ENCODE measurements at regions not wholly inside any gene's neighbourhood (a gene's known extent, or its start where the extent isn't known, plus 50 kb on each side); places are given as distances from the start of the nearest gene placed in this dataset.
"Not testable (repeated sequence)": the region's sequence is repeated elsewhere in the genome, so short reads cannot be mapped to it uniquely, and the experiment has no call there.

- Mint-ChIP-seq H3K36me3 (ENCODE audit: low read depth) (no peaks in the 10 kb centered on the region), H3K4me3 (no peak overlapping the region), H3K27ac (ENCODE audit: unreplicated experiment) (no peak overlapping the region), H3K9me3 (peaks cover 3% of the 10 kb centered on the region), H3K4me1 (no peaks in the 10 kb centered on the region), H3K27me3 (ENCODE audit: low read depth) (no peaks in the 10 kb centered on the region)
- TF ChIP-seq, protein P1, sequence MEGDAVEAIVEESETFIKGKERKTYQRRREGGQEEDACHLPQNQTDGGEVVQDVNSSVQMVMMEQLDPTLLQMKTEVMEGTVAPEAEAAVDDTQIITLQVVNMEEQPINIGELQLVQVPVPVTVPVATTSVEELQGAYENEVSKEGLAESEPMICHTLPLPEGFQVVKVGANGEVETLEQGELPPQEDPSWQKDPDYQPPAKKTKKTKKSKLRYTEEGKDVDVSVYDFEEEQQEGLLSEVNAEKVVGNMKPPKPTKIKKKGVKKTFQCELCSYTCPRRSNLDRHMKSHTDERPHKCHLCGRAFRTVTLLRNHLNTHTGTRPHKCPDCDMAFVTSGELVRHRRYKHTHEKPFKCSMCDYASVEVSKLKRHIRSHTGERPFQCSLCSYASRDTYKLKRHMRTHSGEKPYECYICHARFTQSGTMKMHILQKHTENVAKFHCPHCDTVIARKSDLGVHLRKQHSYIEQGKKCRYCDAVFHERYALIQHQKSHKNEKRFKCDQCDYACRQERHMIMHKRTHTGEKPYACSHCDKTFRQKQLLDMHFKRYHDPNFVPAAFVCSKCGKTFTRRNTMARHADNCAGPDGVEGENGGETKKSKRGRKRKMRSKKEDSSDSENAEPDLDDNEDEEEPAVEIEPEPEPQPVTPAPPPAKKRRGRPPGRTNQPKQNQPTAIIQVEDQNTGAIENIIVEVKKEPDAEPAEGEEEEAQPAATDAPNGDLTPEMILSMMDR (conservative IDR thresholded peaks at IDR 0.05), result no peak
- DNase-seq (ENCODE audit: low read depth, low spot score), result no peak
Measured at GRCh38 chr13:47705185-47705584, 295.9 kb downstream of the SUCLA2 start.

DNA sequence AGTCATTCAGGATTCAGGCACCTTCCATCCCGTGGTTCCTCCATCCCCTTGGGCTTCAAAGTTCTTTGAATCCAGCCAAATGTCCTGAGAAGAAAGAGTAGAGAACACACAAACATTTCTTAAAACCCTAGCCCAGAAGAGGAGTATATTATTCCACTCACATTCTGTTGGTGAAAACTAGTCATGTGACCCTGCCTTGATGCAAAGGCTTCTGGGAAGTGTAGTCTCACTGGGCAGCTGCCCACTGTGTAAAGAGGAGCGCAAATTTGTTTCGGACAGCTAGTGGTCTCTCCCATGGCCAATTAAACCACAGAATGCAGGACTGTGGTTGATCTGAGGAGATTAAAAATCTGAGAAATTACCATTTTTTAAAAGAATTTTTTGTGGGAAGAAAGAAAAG lies 304.4 kb downstream of the SUCLA2 start:
- Mint-ChIP-seq H3K9me3 (peaks cover 3% of the 10 kb centered on the region), H3K4me3 (no peak overlapping the region), H3K27ac (ENCODE audit: unreplicated experiment) (no peak overlapping the region), H3K4me1 (no peaks in the 10 kb centered on the region), H3K36me3 (ENCODE audit: low read depth) (no peaks in the 10 kb centered on the region), H3K27me3 (ENCODE audit: low read depth) (no peaks in the 10 kb centered on the region)
- no peak for DNase-seq (ENCODE audit: low read depth, low spot score)
- TF ChIP-seq, protein P1 (conservative IDR thresholded peaks at IDR 0.05), result no peak

GRCh38 chr13:47687577-47687976 lies 313.5 kb downstream of the SUCLA2 start:
- no peak overlapping the region for H3K27ac Mint-ChIP-seq (ENCODE audit: unreplicated experiment)
- H3K4me1 Mint-ChIP-seq, result no peaks in the 10 kb centered on the region
- TF ChIP-seq, protein P1 (conservative IDR thresholded peaks at IDR 0.05), result no peak
- peaks cover 8% of the 10 kb centered on the region for H3K27me3 Mint-ChIP-seq (ENCODE audit: low read depth)
- peaks cover 3% of the 10 kb centered on the region for H3K9me3 Mint-ChIP-seq
- no peak for DNase-seq (ENCODE audit: low read depth, low spot score)
- H3K36me3 Mint-ChIP-seq (ENCODE audit: low read depth), result no peaks in the 10 kb centered on the region
- H3K4me3 Mint-ChIP-seq, result no peak overlapping the region

DNA sequence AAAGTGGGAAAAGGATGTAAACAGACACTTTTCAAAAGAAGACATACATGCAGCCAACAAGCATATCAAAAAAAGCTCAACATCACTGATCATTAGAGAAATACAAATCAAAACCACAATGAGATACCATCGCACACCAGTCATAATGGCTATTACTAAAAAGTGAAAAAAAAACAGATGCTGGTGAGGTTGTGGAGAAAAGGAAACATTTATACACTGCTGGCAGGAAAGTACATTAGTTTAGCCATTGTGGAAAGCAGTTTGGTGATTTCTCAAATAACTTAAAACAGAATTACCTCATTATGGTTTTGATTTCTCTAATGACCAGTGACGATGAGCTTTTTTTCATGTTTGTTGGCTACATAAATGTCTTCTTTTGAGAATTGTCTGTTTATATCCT lies 315.9 kb downstream of the SUCLA2 start:
- H3K9me3 Mint-ChIP-seq; H3K27me3 Mint-ChIP-seq (ENCODE audit: low read depth); H3K4me1 Mint-ChIP-seq; H3K27ac Mint-ChIP-seq (ENCODE audit: unreplicated experiment); H3K36me3 Mint-ChIP-seq (ENCODE audit: low read depth); DNase-seq (ENCODE audit: low read depth, low spot score); H3K4me3 Mint-ChIP-seq: not testable (repeated sequence)

GRCh38 chr13:47680748-47681147 lies 320.3 kb downstream of the SUCLA2 start:
- H3K27me3 Mint-ChIP-seq (ENCODE audit: low read depth), result peaks cover 2% of the 10 kb centered on the region
- no peaks in the 10 kb centered on the region for H3K4me1 Mint-ChIP-seq
- H3K4me3 Mint-ChIP-seq, result no peak overlapping the region
- TF ChIP-seq, protein P1 (conservative IDR thresholded peaks at IDR 0.05), result no peak
- DNase-seq (ENCODE audit: low read depth, low spot score), result no peak
- no peaks in the 10 kb centered on the region for H3K36me3 Mint-ChIP-seq (ENCODE audit: low read depth)
- H3K27ac Mint-ChIP-seq (ENCODE audit: unreplicated experiment), result no peak overlapping the region
- peaks cover 5% of the 10 kb centered on the region for H3K9me3 Mint-ChIP-seq

DNA sequence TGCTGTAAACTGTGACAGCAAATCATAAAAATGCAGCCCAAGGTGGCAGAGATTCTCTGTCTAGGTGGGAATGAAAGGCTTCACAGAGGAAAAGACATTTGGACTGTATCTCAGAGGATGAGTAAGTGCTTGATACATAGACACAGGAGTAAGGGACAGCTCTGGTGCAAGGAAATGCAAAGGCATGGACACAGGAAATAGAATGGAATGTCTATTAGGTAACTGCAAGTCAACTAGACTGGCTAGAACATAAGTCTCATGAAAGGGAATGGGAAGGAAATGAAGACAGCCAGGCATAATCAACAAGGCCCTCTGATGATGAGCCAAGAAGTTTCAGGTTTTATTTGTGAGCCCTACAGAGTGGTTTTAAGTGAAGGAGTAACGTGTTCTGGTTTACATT lies 321.7 kb downstream of the SUCLA2 start:
- Mint-ChIP-seq H3K27me3 (ENCODE audit: low read depth) (no peaks in the 10 kb centered on the region), H3K27ac (ENCODE audit: unreplicated experiment) (no peak overlapping the region), H3K36me3 (ENCODE audit: low read depth) (no peaks in the 10 kb centered on the region), H3K4me1 (no peaks in the 10 kb centered on the region), H3K4me3 (no peak overlapping the region), H3K9me3 (peaks cover 4% of the 10 kb centered on the region)
- DNase-seq (ENCODE audit: low read depth, low spot score), result no peak
- TF ChIP-seq, protein P1 (conservative IDR thresholded peaks at IDR 0.05), result no peak

Measured in neural crest cell (in vitro differentiated cells).